NCI-H187 (cell line): ENCODE measurements at regions not wholly inside any gene's neighbourhood (a gene's known extent, or its start where the extent isn't known, plus 50 kb on each side); places are given as distances from the start of the nearest gene placed in this dataset.

ENCODE experiments used
- DNase-seq, 2 experiments: peaks; one replicate each; lab custom pipeline; 2025; lab: John Stamatoyannopoulos, UW

GRCh38 chr20:50313827-50314677 lies 123.4 kb downstream of the CEBPB start:
- DNase-seq, result no peak

DNA sequence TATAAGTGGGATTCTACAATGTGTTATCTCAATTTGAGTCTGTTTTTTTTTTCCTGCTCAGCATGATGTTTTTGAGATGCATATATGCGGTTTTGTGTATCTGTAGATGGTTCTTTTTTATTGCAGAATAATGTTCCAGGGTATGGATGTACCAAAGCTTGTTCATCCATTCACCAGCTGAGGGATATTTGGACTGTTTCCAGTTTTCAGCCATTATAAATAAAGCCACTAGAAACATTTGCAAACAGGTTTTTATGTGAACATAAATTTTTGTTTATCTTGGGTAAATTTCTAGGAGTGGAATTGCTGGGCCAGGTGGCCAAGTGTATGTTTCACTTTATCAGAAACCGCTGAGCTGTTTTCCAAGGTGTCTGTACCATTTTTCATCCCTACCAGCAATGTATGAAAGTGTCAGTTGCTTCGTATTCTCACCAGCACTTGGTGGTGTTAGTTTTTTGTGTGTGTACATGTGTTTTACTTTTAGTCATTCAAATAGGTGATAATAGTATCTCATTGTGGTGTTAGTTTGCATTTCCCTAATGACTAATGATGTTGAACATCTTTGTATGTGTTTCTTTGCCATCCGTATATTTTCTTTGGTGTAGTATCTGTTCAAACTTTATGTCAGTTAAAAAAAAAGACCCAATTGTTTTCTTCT lies 124.2 kb downstream of the CEBPB start:
- no peak for DNase-seq

GRCh38 chr20:50315586-50316551 lies 125.2 kb downstream of the CEBPB start:
- no peak for DNase-seq

DNA sequence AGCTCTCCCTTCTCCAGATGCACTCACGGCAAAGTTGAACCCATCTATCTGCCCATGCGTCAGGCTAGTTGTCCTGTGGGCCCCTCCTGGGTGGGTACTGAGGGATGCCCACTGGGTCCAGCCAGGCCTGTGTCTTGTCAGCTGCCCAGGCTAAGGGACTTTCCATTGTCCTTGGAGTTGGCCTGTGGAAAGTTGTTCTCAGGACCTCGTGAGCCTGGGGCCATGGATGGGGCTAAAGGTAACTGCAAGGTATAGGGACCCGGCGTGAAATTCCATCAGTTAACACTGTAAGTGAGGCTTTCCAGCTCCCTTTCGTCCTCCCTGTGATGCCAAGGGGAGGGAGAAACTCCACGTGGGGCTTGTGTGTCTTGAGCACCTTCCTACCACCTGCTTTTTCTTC lies 126.5 kb downstream of the CEBPB start:
- no peak for DNase-seq

DNA sequence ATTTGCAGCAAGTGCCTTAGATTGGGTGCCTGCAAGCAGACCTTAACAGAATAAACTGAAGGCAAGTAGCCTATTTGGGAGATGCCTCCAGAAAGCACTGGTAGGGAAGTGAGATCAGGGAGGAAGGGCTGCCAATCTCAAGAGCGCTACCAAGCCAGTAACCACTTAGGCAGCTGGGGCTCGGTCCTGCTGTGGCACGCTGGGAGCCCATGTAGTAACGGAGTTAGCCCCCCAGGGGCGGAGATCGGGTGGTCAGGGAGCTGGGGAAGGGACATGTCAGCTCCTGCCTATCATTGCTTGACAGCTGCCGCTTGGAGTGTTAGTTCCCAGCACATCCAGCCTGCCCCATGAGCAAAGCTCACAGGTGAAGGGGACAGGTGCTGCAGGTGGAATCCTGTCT lies 127.0 kb downstream of the CEBPB start:
- peak in 1 of 2 experiments; percentile 41 for DNase-seq

DNA sequence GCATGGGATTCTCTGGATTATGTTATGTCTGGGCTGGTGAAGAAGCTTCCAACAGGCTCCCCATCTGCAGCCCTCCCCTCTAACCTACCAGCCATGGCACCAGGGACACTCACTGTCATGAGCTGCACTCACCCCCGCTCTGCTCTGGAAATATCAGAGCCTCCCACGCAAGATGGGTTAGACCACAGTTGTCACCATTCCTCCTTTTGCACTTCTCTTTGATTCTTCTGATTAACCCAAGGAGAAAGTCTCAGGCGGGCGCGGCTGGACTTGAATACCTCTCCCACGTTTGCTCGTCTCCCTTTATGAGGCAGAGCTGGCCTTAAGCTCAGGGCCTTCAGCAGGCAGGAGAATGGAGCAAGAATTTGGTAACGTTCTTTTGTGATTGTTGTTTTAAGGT lies 128.1 kb downstream of the CEBPB start:
- DNase-seq, result no peak

GRCh38 chr20:50320005-50320900 lies 129.6 kb downstream of the CEBPB start:
- DNase-seq, result no peak

DNA sequence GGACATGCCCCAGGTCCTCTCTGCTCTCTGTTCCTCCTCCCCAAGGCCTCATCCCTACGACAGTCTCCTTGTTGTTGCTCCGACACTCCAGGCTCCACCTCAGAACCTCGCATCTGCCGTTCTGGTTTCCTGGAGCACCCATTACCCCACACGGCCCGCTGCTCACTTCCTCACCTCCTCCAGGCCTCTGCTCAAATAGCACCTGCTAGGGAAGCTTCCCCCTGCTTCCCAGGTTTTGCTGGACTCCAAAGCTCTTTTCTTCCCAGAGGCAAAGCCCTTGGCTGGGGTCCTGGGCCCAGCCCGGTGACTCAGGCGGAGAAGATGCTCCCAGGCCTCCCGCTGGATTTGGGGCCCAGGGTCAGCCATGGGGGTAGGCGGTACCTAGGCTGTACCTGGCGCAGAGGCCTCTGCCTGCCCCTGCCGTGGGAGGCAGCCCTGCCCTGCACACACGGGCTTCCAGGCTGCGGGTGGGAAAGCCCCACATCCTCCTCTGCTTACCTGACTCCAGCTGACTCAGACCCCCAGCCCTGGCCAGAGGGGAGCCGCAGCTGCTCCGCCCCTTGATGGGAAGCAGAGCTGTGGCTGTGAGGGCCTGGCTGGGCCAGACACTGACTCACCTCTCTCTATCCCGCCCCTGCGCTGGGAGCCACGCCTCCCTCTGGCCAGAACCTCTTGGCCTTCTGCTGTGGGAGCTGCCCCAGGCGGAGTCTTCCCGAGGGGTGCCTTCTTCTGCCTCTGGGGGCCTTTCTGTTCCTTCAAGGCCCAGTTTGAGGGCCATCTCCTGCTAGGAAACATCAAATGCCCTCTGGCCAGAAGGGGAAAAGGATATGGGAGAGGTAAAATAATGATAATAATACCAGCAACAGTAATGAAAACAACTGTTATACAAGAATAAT lies 130.5 kb downstream of the CEBPB start:
- no peak for DNase-seq

DNA sequence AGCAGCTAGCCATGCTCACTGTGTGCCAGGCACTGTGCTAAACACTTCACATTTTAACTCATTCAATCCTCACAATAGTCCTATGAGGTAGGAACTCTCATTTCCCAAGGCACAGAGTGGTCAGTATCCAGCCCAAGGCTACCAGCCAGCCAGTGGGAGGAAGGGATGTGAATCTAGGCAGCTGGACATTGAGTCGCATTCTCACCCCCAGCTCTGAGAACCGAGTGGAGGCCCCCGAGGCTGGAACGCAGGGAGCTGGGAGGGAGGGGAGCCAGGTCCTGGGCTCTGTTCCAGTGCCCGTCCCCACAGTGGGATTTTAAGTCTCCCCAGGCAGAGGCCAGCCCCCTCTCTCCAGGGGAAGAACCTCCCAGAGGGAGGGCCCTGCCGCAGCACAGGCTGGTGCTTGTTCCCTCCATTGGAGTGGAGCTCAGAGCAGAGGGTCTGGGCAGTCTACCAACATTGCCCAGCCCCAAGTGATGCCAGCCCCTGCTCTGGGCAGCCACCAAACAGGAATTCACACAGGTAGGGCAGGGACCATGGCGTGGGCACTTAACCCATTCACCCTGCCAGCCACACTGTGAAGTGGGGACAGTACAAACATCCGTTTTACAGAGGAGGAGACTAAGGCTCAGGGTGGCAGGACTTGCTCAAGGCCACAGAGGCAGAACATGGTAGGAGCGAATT lies 131.3 kb downstream of the CEBPB start:
- DNase-seq, result no peak

- no peak for DNase-seq
Measured at GRCh38 chr20:50322703-50323131, 132.1 kb downstream of the CEBPB start.

DNA sequence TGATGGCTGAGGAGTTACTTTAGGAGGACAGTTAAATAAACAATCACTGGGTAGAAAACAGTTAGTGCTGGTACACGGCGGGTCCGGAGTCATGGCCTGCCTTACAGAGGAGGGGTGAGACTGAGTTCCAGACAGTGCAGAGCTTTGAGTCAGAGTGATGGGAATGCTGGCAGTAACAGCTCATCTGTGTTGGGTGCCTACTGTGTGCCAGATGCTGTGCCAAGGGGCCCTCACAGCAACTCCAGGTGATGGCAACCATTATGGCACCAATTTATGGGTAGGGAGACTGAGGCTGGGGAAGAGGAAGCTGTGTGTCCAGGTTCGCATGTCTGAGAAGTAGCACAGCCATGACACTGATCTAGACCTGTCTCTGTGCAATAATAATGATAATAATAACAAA lies 132.6 kb downstream of the CEBPB start:
- DNase-seq, result no peak

GRCh38 chr20:50323777-50324775 lies 133.4 kb downstream of the CEBPB start:
- no peak for DNase-seq

- no peak for DNase-seq
Measured at GRCh38 chr20:50325215-50325614, 134.6 kb downstream of the CEBPB start.

DNA sequence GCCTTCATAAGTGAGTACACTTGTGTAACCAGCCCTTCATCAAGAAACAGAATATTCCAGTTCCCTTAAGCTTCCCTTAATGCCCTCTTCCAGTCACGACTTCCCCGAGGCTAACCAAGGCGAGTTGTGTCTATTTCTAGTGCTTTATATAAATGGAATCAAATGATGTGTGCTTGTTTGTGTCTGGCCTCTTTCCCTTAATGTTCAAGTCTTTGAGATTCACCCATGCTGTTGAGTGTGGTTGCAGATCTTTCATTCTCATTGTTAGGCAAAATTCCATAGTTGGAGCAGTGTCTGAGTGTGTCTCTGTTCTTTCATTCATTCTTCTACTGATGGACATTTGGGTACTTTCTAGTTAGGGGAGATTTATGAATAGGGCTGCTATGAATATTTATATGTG lies 135.0 kb downstream of the CEBPB start:
- no peak for DNase-seq

GRCh38 chr20:50327666-50328065 lies 137.0 kb downstream of the CEBPB start:
- no peak for DNase-seq

DNA sequence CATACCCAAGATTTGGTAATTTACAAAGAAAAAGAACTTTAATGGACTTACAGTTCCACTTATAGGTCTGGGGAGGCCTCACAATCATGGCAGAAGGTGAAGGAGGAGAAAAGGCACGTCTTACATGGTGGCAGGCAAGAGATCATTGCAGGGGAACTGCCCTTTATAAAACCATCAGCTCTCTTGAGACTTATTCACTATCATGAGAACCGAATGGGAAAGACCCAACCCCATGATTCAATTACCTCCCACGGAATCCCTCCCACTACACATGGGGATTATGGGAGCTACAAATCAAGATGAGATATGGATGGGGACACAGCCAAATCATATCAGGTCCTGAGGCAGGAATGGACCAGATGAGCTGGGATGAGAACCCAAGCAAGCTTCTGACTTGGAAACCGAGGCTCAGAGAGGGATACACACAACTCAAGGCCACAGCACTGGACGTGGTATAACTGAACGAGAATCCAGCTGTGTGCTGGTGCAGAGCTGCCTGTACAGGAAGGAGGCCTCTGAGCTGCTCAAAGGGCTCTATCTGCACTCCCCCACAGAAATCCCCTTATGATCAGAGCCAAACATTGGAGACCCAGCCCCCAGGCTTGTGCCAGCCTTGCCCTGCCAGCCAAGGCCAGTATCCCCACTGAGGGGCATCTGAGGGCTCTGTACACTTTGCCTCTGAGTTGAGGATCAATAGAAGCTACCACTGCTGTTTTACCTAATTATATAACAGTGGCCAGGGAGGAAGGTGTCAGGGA lies 137.8 kb downstream of the CEBPB start:
- DNase-seq, result no peak
